Posterior vena cava (tissue), 2 donors: ENCODE measurements at regions not wholly inside any gene's neighbourhood (a gene's known extent, or its start where the extent isn't known, plus 50 kb on each side); places are given as distances from the start of the nearest gene placed in this dataset.
"Not testable (repeated sequence)": the region's sequence is repeated elsewhere in the genome, so short reads cannot be mapped to it uniquely, and the experiment has no call there.

Source experiments
- DNase-seq: peaks from one replicate; pipeline ENCODE4 v3.0.0-alpha.2; 2020; ENCODE audit warnings: low spot score
- intact Hi-C, 2 donors: fragments of 100-400 bp; cut with DNase I; formaldehyde crosslinking; loops; one replicate each; pipeline versions ENCODE4 v1.14.1 to v1.14.2; 2022 to 2023
- donor health status: DM: yes; HTN: yes; CAD: no.
- donor health status: DM: yes; HTN: yes; CAD: no.

DNA sequence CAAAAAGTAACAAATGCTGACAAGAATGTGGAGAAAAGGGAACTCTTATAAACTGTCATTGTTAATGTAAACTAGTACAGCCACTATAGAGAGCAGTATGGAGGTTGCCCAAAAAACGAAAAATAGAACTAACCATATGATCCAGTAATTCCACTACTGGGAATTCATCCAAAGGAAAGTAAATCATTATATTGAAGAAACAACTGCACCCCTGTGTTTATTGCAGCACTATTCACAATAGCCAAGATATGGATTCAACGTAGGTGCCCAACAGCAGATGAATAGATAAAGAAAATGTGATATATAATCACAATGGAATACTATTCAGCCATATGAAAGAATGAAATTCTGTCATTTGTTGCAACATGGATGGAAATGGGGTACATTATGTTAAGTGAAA, 188.0 kb upstream of the E2F7 start:
- intact Hi-C loops, result no loop called here
- DNase-seq, result no peak

GRCh38 chr12:77251799-77252198, 186.4 kb upstream of the E2F7 start:
- no peak for DNase-seq
- intact Hi-C loops, result no loop called here

DNA sequence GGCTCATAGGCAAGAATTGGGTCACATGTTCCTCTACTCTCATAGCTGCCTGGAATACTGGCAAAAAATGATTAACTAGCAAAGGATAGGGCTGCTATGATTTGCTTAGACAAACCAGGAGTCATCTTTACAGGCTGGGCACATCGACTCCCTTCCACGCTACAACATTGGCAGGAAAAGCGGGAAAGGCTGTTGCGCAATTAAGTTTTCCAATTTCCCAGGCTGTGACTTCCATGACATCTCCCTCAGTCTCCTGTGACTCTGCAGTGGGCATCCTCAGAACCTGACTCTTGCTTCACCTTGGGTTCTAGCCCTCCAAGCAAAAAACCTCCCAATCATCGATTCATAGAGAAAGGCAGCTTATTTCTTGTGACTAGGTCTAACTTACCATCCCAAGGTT, 184.5 kb upstream of the E2F7 start:
- DNase-seq, result no peak
- intact Hi-C loops, result no loop called here

GRCh38 chr12:77248036-77248435, 182.7 kb upstream of the E2F7 start:
- no peak for DNase-seq
- intact Hi-C loops, result no loop called here

DNA sequence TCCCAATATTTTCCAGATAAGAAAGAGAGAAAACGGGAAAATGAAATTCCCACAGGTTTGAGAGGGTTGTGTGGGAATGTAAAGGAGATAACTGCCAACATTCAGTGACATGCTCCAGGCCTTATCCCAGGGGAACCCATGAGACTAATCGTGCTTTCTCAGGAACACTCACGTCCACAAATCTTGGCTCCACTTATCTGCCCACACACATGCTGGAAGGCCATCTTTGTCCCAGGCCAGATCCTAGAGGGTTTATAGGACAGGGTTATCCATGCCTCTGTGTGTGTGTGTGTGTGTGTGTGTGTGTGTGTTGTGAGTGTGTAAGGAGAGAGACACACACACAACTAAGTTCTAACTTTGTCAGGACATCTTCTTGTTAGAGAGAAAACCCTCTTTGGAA, 182.2 kb upstream of the E2F7 start:
- intact Hi-C loops, result no loop called here
- no peak for DNase-seq

- DNase-seq, result no peak
- intact Hi-C loops, result no loop called here
Observed at GRCh38 chr12:77243345-77243744, 178.0 kb upstream of the E2F7 start.

GRCh38 chr12:77239617-77240016, 174.2 kb upstream of the E2F7 start:
- intact Hi-C loops, result no loop called here
- no peak for DNase-seq

- DNase-seq, result no peak
- intact Hi-C loops, result no loop called here
Observed at GRCh38 chr12:77238335-77238734, 173.0 kb upstream of the E2F7 start.

DNA sequence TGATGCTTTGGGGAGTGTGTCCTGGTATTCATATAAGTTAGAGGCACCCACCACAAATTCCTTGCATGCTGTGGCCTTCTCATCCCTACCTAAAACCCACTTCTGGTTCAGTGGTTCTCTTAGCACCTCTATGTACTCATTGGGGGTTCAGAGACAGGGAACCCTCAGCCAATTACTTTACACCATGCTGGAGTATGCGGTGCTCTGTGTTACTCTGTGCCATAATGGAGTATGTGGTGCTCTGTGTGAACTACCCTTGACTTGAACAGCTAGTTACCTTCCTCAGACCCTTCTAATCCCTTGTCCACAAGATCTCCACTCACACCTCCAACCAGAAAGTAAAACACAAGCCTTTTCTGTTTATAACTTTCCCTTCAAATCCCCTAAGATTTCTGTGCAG, 172.5 kb upstream of the E2F7 start:
- intact Hi-C loops, result no loop called here
- DNase-seq, result no peak

- DNase-seq, result no peak
- intact Hi-C loops, result no loop called here
Observed at GRCh38 chr12:77236066-77236465, 170.7 kb upstream of the E2F7 start.

GRCh38 chr12:77232045-77232444, 166.7 kb upstream of the E2F7 start:
- no peak for DNase-seq
- intact Hi-C loops, result no loop called here

- peak; percentile 90 for DNase-seq
- intact Hi-C loops, result no loop called here
Observed at GRCh38 chr12:77231501-77231918, 166.1 kb upstream of the E2F7 start.

- intact Hi-C loops, result no loop called here
- no peak for DNase-seq
Observed at GRCh38 chr12:77229640-77230442, 164.5 kb upstream of the E2F7 start.

DNA sequence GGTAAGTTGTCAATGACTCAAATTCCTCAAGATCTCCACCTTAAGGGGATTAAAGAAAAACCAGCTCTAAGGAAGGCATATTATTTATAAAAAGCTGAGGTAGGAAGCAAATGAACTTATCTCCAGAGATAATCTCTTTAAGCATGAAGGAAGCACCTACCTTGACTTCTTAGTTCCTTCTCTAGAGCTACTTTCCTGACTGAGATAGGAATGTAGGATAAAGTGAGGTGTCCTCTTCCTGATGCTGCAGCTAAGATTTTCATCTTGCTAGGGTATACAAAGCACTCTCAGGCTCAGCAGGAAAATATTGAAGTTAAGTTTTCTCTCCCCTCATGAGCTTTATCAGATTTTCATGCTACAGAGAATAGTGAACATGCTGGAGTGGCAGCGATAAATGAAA, 163.0 kb upstream of the E2F7 start:
- DNase-seq, result no peak
- intact Hi-C loops, result no loop called here

- intact Hi-C loops, result no loop called here
- DNase-seq, result no peak
Observed at GRCh38 chr12:77226368-77226767, 161.0 kb upstream of the E2F7 start.

- peak; percentile 69 for DNase-seq
- intact Hi-C loops, result no loop called here
Observed at GRCh38 chr12:77225373-77225772, 160.0 kb upstream of the E2F7 start.

DNA sequence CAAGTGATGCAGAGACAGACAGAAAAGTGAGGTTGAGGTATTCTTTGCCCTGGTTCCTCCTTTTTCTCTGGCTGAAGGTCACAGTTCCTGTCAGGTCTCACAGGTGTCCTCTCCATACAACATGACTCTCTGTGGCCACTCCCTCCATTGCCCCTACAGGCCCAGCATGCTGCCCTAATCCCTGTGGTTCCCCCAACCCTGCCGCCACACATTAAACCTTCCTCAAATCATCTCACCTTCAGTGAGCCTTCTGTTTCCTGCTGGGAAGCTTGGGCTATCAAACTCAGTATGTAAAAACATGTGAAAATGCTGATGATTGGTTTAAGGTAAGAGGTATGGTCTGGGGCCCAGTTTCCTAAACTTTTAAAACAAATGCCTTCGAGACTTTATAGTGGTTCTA, 159.0 kb upstream of the E2F7 start:
- intact Hi-C loops, result no loop called here
- DNase-seq, result no peak

- intact Hi-C loops, result no loop called here
- no peak for DNase-seq
Observed at GRCh38 chr12:77222336-77222735, 157.0 kb upstream of the E2F7 start.

- no peak for DNase-seq
- intact Hi-C loops, result no loop called here
Observed at GRCh38 chr12:77220586-77220985, 155.2 kb upstream of the E2F7 start.

- DNase-seq, result no peak
Observed at GRCh38 chr12:77218278-77218677, 152.9 kb upstream of the E2F7 start.

GRCh38 chr12:77216136-77216535, 150.8 kb upstream of the E2F7 start:
- intact Hi-C loops, DNase-seq: not testable (repeated sequence)

More at GRCh38 chr12:77218278-77218677, 152.9 kb upstream of the E2F7 start:
- intact Hi-C loops, result no loop called here

DNA sequence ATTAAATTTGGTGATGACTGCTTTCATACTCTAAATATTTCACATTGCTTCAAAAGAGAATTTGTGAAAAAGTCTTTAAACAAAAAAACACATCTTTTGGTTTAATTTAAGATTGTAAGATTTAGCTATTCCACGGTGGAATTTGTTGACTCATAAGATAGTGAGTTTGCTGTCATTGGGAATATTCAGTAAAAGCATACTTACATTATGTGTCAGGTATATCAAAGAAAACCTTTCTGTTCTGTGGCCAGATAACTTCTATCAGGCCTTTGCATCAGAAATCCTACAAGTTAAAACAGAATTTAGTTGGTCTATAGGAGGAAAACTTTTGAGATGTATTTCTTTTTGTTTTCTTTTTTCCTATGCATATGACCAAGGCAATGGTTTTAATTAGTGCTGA, 148.8 kb upstream of the E2F7 start:
- no peak for DNase-seq
- intact Hi-C loops, result no loop called here
